ENCODE measurements at regions not wholly inside any gene's neighbourhood (a gene's known extent, or its start where the extent isn't known, plus 50 kb on each side); places are given as distances from the start of the nearest gene placed in this dataset.

DNA sequence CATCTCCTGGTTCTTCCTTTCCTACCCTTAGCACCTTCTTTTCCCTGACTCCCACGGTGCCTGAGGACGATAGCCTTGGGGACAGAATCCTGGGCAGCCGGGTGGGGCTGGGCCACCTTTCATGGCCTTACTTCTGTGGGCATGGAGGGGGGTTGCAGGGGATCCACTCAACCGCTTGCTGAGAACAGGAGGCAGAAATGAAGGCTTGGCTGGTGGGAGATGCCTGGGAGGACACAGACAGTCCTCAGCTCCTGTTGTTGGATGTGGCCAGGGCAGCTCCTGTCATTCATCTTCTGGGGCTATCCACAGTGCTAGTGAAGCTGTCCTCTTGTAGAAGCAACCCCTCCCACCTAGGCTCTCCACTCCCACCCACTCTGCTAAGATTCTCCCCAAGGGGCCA, 95.5 kb upstream of the CELF4 start:
- DNase-seq (ENCODE audit: low read depth): no peak
- TF ChIP-seq, protein P1, sequence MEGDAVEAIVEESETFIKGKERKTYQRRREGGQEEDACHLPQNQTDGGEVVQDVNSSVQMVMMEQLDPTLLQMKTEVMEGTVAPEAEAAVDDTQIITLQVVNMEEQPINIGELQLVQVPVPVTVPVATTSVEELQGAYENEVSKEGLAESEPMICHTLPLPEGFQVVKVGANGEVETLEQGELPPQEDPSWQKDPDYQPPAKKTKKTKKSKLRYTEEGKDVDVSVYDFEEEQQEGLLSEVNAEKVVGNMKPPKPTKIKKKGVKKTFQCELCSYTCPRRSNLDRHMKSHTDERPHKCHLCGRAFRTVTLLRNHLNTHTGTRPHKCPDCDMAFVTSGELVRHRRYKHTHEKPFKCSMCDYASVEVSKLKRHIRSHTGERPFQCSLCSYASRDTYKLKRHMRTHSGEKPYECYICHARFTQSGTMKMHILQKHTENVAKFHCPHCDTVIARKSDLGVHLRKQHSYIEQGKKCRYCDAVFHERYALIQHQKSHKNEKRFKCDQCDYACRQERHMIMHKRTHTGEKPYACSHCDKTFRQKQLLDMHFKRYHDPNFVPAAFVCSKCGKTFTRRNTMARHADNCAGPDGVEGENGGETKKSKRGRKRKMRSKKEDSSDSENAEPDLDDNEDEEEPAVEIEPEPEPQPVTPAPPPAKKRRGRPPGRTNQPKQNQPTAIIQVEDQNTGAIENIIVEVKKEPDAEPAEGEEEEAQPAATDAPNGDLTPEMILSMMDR (conservative IDR thresholded peaks at IDR 0.05; ENCODE audit: control insufficient read depth, insufficient read depth, low read depth, low read length): no peak
- H3K4me3 ChIP-seq (ENCODE audit: control insufficient read depth, low read depth, low read length): no peak overlapping the region

DNA sequence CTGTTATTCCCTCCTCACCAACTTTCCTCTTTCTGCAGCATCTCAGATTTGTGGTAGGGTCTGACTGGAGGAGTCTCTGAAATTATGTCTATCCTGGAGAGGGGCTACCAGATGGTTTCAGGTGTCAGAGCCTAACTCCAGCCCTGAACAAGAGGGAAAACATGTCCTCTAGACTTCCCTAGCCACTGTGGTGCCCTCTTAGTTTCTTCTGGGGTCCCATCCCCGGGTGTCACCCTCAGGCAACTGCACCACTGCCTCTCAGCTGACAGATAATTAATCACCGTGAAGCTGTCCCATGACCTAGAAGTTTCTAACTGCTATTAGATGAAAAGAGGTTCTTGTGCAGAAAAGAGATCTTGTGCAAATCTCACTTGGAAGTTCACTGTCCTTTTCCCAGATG, 95.1 kb upstream of the CELF4 start:
- no peak for DNase-seq (ENCODE audit: low read depth)
- TF ChIP-seq, protein P1 (conservative IDR thresholded peaks at IDR 0.05; ENCODE audit: control insufficient read depth, insufficient read depth, low read depth, low read length): no peak

DNA sequence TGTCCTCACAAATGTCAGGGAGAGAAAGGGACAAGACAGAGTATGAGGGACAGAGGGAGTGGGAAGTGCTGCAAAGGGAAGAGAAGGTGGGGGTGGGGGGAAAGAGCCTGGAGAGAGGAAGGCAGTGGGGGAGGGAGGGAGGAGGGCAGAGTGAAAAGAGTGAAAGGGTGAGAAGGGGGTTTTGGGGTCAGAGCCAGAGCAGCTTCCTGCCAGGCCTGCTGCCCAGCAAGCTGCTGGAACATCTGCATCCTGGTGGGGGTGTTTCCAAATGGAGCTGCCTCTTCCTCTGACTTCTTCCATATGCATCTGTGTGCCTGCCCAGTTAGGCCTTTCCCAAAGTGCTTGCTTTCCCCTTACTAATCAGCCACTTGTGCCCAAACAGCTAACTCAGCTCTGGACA, 94.3 kb upstream of the CELF4 start:
- no peak for DNase-seq (ENCODE audit: low read depth)
- TF ChIP-seq, protein P1 (conservative IDR thresholded peaks at IDR 0.05; ENCODE audit: control insufficient read depth, insufficient read depth, low read depth, low read length): no peak
- no peak overlapping the region for H3K4me3 ChIP-seq (ENCODE audit: control insufficient read depth, low read depth, low read length)

More for the DNA sequence above, 95.1 kb upstream of the CELF4 start:
- H3K4me3 ChIP-seq (ENCODE audit: control insufficient read depth, low read depth, low read length): no peak overlapping the region

DNA sequence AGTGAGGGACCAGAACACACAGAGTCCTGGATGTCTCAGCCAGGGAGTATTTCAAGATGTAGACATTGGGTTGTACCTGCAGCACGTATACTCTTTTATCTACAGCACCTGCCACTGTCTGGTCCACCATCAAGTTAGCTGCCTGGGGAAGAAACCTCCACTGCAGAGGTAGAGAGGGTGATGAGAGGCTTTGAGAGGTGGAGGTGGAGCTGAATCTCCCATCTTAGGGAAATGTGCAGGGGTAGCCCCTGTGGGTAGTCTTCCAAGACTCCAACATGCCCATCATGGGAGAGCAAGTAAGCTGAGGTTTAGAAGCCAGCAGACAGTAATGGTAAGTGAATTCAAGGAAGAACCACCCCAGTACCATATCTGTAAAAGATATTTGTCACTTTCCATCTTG, 93.3 kb upstream of the CELF4 start:
- TF ChIP-seq, protein P1 (conservative IDR thresholded peaks at IDR 0.05; ENCODE audit: control insufficient read depth, insufficient read depth, low read depth, low read length): no peak
- H3K4me3 ChIP-seq (ENCODE audit: control insufficient read depth, low read depth, low read length): no peak overlapping the region
- no peak for DNase-seq (ENCODE audit: low read depth)

DNA sequence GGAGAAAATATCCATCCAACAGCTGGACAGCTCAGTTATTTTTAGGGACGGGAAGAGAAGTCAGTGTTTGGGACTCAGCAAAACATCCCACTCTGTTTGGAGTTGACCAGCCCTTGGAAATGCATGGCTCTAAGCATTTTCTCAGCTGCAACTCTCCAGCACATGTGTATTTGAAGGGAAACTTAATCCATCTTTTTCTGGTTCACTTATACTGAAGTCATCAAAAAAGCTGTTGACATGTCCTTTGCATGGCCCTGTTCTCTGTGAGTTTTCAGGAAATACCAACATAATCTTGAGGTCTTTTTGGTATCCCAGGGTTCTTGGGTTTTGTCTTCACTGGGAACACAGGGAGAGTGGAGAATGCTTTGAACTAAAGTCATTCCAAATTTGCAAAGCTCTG, 91.9 kb upstream of the CELF4 start:
- H3K4me3 ChIP-seq (ENCODE audit: control insufficient read depth, low read depth, low read length): no peak overlapping the region
- DNase-seq (ENCODE audit: low read depth): no peak
- TF ChIP-seq, protein P1 (conservative IDR thresholded peaks at IDR 0.05; ENCODE audit: control insufficient read depth, insufficient read depth, low read depth, low read length): no peak

DNA sequence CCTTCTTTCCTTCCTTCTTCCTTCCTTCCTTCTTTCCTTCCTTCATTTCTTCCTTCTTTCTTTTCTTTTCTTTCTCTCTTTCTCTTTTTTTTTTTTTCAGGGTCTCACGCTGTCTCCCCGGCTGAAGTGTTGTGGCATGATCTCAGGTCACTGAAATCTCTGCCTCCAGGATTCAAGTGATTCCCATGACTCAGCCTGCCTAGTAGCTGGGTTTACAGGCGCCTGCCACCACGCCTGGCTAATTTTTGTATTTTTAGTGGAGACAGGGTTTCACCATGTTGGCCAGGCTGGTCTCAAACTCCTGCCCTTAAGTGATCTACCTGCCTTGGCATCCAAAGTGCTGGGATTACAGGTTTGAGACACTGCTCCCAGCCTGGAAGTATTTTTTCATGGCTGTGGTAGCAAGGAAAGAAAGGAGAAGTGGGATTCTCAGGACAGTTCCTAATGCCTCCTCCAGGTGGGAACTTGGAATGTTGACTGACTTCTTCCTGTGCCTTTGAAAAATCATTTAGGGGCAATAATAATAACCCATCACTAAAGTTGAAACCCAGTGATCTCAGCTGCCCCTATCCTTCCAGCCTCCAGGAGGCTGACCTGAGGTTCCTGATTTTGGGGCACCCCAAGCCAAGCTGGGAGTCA, 89.3 kb upstream of the CELF4 start:
- TF ChIP-seq, protein P1 (conservative IDR thresholded peaks at IDR 0.05; ENCODE audit: control insufficient read depth, insufficient read depth, low read depth, low read length): no peak
- no peak for DNase-seq (ENCODE audit: low read depth)
- no peak overlapping the region for H3K4me3 ChIP-seq (ENCODE audit: control insufficient read depth, low read depth, low read length)

DNA sequence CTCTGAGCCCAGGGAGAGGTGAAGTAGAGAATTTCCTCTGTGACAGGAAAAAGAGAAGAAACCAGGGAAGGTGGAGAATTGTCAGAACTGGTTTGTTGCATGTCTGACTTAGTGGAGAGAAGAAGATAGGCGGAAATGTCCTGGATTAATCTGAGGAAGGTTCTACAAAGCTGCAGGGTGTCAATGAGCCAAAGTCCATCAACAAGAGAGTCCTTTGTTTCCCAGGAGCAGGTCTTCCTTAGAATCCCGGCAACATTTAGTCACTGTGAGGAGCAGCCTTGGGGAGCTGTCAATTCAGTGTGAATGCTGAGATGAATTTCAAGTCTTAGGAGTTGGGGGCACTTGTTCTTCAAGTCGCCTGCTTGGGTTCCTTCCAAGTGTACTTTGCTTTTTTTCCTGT, 88.4 kb upstream of the CELF4 start:
- TF ChIP-seq, protein P1 (conservative IDR thresholded peaks at IDR 0.05; ENCODE audit: control insufficient read depth, insufficient read depth, low read depth, low read length): no peak
- DNase-seq (ENCODE audit: low read depth): no peak
- H3K4me3 ChIP-seq (ENCODE audit: control insufficient read depth, low read depth, low read length): no peak overlapping the region

All from fibroblast of mammary gland (primary cell).